ENCODE measurements at regions not wholly inside any gene's neighbourhood (a gene's known extent, or its start where the extent isn't known, plus 50 kb on each side); places are given as distances from the start of the nearest gene placed in this dataset.

GRCh38 chr18:46388286-46388685 lies 268.7 kb downstream of the LOXHD1 start:
- no peak for DNase-seq

- DNase-seq, result no peak
Observed at GRCh38 chr18:46392576-46392975, 264.4 kb downstream of the LOXHD1 start.

GRCh38 chr18:46393230-46393629 lies 263.8 kb downstream of the LOXHD1 start:
- DNase-seq, result no peak

GRCh38 chr18:46393961-46394360 lies 263.1 kb downstream of the LOXHD1 start:
- no peak for DNase-seq

- no peak for DNase-seq
Observed at GRCh38 chr18:46395795-46396194, 261.2 kb downstream of the LOXHD1 start.

- no peak for DNase-seq
Observed at GRCh38 chr18:46397174-46397573, 259.8 kb downstream of the LOXHD1 start.

GRCh38 chr18:46398005-46398404 lies 259.0 kb downstream of the LOXHD1 start:
- DNase-seq, result no peak

GRCh38 chr18:46398625-46399024 lies 258.4 kb downstream of the LOXHD1 start:
- no peak for DNase-seq

GRCh38 chr18:46399303-46399702 lies 257.7 kb downstream of the LOXHD1 start:
- DNase-seq, result no peak

GRCh38 chr18:46400449-46400848 lies 256.6 kb downstream of the LOXHD1 start:
- peak; percentile 57 for DNase-seq

GRCh38 chr18:46401486-46402070 lies 255.4 kb downstream of the LOXHD1 start:
- DNase-seq, result no peak

- no peak for DNase-seq
Observed at GRCh38 chr18:46402396-46402795, 254.6 kb downstream of the LOXHD1 start.

- DNase-seq, result no peak
Observed at GRCh38 chr18:46402945-46403344, 254.1 kb downstream of the LOXHD1 start.

- DNase-seq, result no peak
Observed at GRCh38 chr18:46405832-46406538, 251.0 kb downstream of the LOXHD1 start.

- peak; percentile 70 for DNase-seq
Observed at GRCh38 chr18:46406539-46406932, 250.5 kb downstream of the LOXHD1 start.

GRCh38 chr18:46407486-46408166 lies 249.4 kb downstream of the LOXHD1 start:
- no peak for DNase-seq

- DNase-seq, result no peak
Observed at GRCh38 chr18:46408334-46408987, 248.6 kb downstream of the LOXHD1 start.

GRCh38 chr18:46411191-46411828 lies 245.7 kb downstream of the LOXHD1 start:
- DNase-seq, result no peak

GRCh38 chr18:46411867-46412690 lies 244.9 kb downstream of the LOXHD1 start:
- DNase-seq, result peak; percentile 27

GRCh38 chr18:46412916-46413315 lies 244.1 kb downstream of the LOXHD1 start:
- peak; percentile 33 for DNase-seq

GRCh38 chr18:46413684-46414083 lies 243.3 kb downstream of the LOXHD1 start:
- DNase-seq, result no peak

GRCh38 chr18:46414863-46415262 lies 242.2 kb downstream of the LOXHD1 start:
- DNase-seq, result no peak

Measured in NCI-H2171 (cell line).